Calu3 (cell line): ENCODE measurements at regions not wholly inside any gene's neighbourhood (a gene's known extent, or its start where the extent isn't known, plus 50 kb on each side); places are given as distances from the start of the nearest gene placed in this dataset.

Experiments
- BruUV-seq: library from RNA; stranded (reverse); fragments of 400-500 nt; replicated peaks from 2 replicates; lab custom pipeline; 2021; lab: Mats Ljungman, UMichigan
- CTCF ChIA-PET: fragments of 300-600 bp; sonication (Branson Sonifier 250); formaldehyde crosslinking; loops from one replicate; lab custom pipeline; 2022; ENCODE audit warnings: antibody characterized with exemption; lab: Charles Lee
- DNase-seq: peaks from one replicate; pipeline ENCODE4 v3.0.0; 2022
- H3K27ac Mint-ChIP-seq: one replicate; pipeline ENCODE4 v1.8.0; 2022; ENCODE audit warnings: mixed read lengths; ENCODE audit not compliant: unreplicated experiment
- H3K27me3 Mint-ChIP-seq: one replicate; pipeline ENCODE4 v1.8.0; 2022; ENCODE audit warnings: mixed read lengths; ENCODE audit not compliant: unreplicated experiment
- H3K36me3 Mint-ChIP-seq: one replicate; pipeline ENCODE4 v1.8.0; 2022; ENCODE audit warnings: mild to moderate bottlenecking, moderate library complexity, mixed read lengths; ENCODE audit not compliant: insufficient read depth, unreplicated experiment
- H3K4me1 Mint-ChIP-seq: one replicate; pipeline ENCODE4 v1.8.0; 2022; ENCODE audit warnings: mild to moderate bottlenecking, low read depth, mixed read lengths; ENCODE audit not compliant: unreplicated experiment
- H3K4me3 Mint-ChIP-seq: one replicate; pipeline ENCODE4 v1.8.0; 2022; ENCODE audit warnings: mild to moderate bottlenecking, low read depth, moderate library complexity, mixed read lengths; ENCODE audit not compliant: unreplicated experiment
- H3K9me3 Mint-ChIP-seq: one replicate; pipeline ENCODE4 v1.8.0; 2022; ENCODE audit warnings: low read depth, mixed read lengths; ENCODE audit not compliant: unreplicated experiment
- intact Hi-C: fragments of 100-400 bp; cut with micrococcal nuclease; formaldehyde crosslinking; loops from one replicate; pipeline ENCODE4 v1.10.0; 2022; ENCODE audit not compliant: unreplicated experiment
- TF ChIP-seq, protein P1 (sequence below): fragments of 200-600 bp; IDR thresholded peaks from one replicate; pipeline ENCODE4 v1.8.0; 2022; ENCODE audit warnings: antibody characterized with exemption; ENCODE audit not compliant: unreplicated experiment

DNA sequence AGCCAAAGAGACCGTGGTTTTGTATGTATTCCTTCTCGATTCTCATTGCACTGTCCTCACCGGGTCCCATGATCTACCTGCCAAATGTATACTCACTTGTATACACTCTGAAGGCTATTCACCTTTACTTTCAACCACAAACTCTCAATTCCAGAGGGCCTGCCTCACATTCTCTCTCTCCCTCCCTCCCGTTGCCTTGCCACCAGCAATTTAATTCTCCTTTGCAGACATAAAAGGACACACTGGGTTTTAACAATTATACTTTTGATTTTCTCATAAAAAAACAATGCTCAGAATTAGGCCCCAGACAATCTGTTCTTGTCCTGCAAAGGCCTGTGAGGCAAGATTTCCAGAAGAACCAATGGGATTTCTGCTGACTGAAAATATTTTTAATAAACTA lies 265.1 kb upstream of the PSMD7 start:
- Mint-ChIP-seq H3K27ac (no peak overlapping the region), H3K4me1 (no peaks in the 10 kb centered on the region), H3K27me3 (peaks cover 33% of the 10 kb centered on the region), H3K9me3 (no peaks in the 10 kb centered on the region), H3K36me3 (no peaks in the 10 kb centered on the region), H3K4me3 (no peak overlapping the region)
- CTCF ChIA-PET = no interaction called here
- intact Hi-C loops = loop anchor here (5.0 to 10.0 kb wide), 3 partner anchors 157 to 1527 kb away; no protein-coding TSS in a partner anchor
- DNase-seq = no peak
- BruUV-seq = no TSS peak
- TF ChIP-seq, protein P1, sequence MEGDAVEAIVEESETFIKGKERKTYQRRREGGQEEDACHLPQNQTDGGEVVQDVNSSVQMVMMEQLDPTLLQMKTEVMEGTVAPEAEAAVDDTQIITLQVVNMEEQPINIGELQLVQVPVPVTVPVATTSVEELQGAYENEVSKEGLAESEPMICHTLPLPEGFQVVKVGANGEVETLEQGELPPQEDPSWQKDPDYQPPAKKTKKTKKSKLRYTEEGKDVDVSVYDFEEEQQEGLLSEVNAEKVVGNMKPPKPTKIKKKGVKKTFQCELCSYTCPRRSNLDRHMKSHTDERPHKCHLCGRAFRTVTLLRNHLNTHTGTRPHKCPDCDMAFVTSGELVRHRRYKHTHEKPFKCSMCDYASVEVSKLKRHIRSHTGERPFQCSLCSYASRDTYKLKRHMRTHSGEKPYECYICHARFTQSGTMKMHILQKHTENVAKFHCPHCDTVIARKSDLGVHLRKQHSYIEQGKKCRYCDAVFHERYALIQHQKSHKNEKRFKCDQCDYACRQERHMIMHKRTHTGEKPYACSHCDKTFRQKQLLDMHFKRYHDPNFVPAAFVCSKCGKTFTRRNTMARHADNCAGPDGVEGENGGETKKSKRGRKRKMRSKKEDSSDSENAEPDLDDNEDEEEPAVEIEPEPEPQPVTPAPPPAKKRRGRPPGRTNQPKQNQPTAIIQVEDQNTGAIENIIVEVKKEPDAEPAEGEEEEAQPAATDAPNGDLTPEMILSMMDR = no peak

DNA sequence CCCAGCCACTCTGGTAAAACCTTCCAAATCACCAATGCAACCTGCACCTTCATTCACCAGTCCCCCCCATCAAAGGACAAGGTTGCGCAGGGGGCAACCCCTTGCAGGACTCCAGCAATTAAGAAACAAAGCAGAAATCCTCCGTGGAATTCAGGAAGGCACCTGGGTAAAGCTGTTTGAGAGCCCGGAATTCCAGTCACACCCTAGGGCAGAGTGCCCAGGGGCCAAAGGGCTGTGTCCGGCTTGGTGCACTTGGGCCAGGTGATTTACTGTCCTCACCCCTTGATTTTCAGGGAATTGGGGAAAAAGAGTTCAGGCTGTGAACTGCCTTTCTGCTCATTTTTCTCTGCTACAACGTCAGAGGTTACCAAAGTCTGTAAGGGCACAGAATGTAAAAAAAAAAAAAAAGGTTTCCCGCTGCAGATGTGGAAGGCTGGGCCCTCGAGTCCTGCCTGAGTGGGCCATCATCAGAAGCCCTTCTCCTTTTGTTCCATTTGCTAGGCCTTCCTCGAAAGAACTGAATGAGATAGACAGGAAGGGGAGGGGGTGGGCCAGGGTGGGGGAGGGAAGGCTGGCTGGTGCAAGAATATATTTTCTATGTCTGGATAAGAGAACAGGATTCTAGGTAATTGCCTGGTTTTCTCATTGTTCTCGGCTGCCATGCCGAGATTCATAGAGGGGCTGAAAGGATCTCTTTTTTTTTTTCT lies 266.5 kb upstream of the PSMD7 start:
- Mint-ChIP-seq H3K36me3 (no peaks in the 10 kb centered on the region), H3K27me3 (peaks cover 33% of the 10 kb centered on the region), H3K9me3 (no peaks in the 10 kb centered on the region), H3K4me3 (no peak overlapping the region), H3K4me1 (no peaks in the 10 kb centered on the region), H3K27ac (no peak overlapping the region)
- BruUV-seq = no TSS peak
- no peak for DNase-seq
- TF ChIP-seq, protein P1 = no peak
- CTCF ChIA-PET = no interaction called here
- intact Hi-C loops = loop anchor here (5.0 to 10.0 kb wide), 3 partner anchors 155 to 1525 kb away; no protein-coding TSS in a partner anchor

DNA sequence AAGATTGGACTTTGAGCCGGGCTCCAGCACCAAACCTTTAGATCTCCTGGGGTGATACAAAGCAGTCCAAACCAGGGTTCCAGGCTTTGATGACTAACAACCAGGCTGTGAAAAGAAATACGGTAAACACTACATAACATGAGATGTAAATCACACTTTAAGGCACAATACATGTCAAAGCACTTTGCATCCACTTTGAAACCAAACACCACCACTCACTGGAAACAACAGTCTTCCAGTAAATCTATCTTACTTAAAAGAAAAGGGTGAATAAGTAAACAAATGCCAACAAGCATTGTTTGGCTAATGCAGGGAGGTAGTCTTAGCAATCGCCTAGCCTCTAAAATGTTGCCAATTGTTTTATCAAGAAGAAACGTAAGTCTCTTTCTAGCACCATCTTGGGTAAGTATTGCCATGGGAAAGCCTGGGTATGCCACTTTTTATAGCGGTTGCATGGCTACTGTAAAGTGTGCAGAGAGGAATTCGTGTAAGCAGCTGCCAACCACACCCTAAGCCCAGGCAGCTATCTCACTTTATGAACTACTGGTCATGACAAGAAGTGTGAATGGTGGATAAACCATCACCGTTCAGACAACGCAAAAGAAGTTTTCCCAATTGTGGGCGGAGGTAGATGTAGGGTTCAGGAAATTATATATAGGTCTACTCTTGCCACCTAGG lies 267.4 kb upstream of the PSMD7 start:
- TF ChIP-seq, protein P1 = no peak
- no peak overlapping the region for H3K4me3 Mint-ChIP-seq
- H3K27me3 Mint-ChIP-seq = peaks cover 33% of the 10 kb centered on the region
- CTCF ChIA-PET = no interaction called here
- BruUV-seq = no TSS peak
- no peaks in the 10 kb centered on the region for H3K36me3 Mint-ChIP-seq
- H3K9me3 Mint-ChIP-seq = no peaks in the 10 kb centered on the region
- no peak overlapping the region for H3K27ac Mint-ChIP-seq
- DNase-seq = no peak
- H3K4me1 Mint-ChIP-seq = no peaks in the 10 kb centered on the region
- intact Hi-C loops = no loop called here

DNA sequence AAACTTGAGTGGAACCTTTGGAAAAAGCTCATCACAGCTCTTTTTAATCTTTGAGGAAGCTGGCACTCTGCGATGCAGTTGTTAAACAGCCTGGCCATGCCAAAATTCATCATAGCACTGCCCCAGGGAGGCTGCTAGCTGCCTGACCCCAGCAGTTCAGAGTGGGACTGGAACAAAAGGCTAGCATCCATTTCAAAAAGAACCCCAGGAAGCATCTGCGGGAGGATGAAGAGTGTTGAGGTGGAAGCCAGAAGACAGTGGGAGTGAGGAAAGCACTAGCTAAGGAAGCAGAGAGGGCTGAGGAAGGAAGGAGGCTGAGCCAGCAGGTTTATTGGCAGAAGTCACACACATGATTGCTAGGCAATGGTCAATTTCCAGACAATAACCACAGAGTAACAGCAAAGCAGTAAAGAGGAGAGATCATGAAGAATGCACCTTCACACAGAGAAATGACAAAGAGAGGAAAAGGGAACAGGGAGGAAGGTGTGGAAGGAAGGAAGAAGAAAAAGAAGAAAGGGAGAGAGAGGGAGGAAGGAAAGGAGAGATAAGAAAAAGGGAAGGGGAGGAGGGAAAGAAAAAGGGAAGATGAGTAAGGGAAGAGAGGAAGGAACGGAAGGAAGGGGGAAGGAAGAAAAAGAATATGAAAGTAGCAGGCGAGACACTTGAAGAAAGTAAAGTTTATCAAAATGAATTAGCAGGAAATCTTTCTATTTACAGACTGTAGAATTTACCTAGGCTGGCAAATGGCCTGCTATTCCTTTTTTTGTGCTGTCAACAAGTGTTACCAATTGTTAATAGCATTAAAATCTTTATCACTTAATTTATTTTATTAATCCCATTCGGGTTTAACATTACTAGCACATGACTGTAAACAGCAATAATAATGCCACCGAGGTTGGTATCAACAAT lies 270.0 kb upstream of the PSMD7 start:
- Mint-ChIP-seq H3K27ac (no peak overlapping the region), H3K4me1 (no peaks in the 10 kb centered on the region), H3K27me3 (peaks cover 33% of the 10 kb centered on the region), H3K36me3 (no peaks in the 10 kb centered on the region), H3K4me3 (no peak overlapping the region), H3K9me3 (no peaks in the 10 kb centered on the region)
- CTCF ChIA-PET = interaction anchor here (0.7 kb wide), 1 partner anchor 34 kb away, joined by 4 read pairs; no protein-coding TSS in a partner anchor
- intact Hi-C loops = no loop called here
- BruUV-seq = no TSS peak
- TF ChIP-seq, protein P1 = no peak
- DNase-seq = no peak
